Psoas muscle (tissue), 7 donors: ENCODE measurements at regions not wholly inside any gene's neighbourhood (a gene's known extent, or its start where the extent isn't known, plus 50 kb on each side); places are given as distances from the start of the nearest gene placed in this dataset.

Experiments used
- ATAC-seq, 4 donors: fragments of 200-7000 bp; cut with Tn5 transposase; one replicate each; pipeline ENCODE4 v1.9.1; 2020; ENCODE audit warnings: moderate library complexity in 3 of 4, mild to moderate bottlenecking in 2 of 4
- DNase-seq, 2 donors: peaks; one replicate each; pipeline ENCODE4 v3.0.0-alpha.2; 2020
- H3K27ac ChIP-seq: fragments of 200-600 bp; one replicate; pipeline ENCODE4 v1.8.0; 2022
- H3K27me3 ChIP-seq, 3 donors: fragments of 200-600 bp in 1 of 3; one replicate each; pipeline versions ENCODE4 v1.6.1 to v1.8.0; 2013 to 2022; ENCODE audit warnings: low read length in 2 of 3, mild to moderate bottlenecking in 2 of 3, moderate library complexity in 1 of 3; ENCODE audit not compliant: insufficient read depth in 3 of 3
- H3K36me3 ChIP-seq, 2 donors: fragments of 200-600 bp in 1 of 2; one replicate each; pipeline versions ENCODE4 v1.6.1 to v1.8.0; 2013 to 2022; ENCODE audit warnings: low read depth in 1 of 2, mild to moderate bottlenecking in 1 of 2, moderate library complexity in 1 of 2; ENCODE audit not compliant: insufficient read depth in 1 of 2
- H3K4me1 ChIP-seq: fragments of 200-600 bp; one replicate; pipeline ENCODE4 v1.8.0; 2022
- H3K4me3 ChIP-seq: fragments of 200-600 bp; one replicate; pipeline ENCODE4 v1.8.0; 2022; ENCODE audit warnings: mild to moderate bottlenecking
- H3K9me3 ChIP-seq: fragments of 200-600 bp; one replicate; pipeline ENCODE4 v1.8.0; 2022
- WGBS, 3 donors: extraction: QIAGEN DNeasy Blood & Tissue Kit; methylation state at CpG; one replicate each; pipeline versions ENCODE4 v1.1.6 to v1.1.7; 2013; 5-methylcytosine and 5-hydroxymethylcytosine counted together
- intact Hi-C, 2 donors: fragments of 100-400 bp; cut with DNase I; formaldehyde crosslinking; loops; one replicate each; pipeline versions ENCODE4 v1.11.0 to v1.14.2; 2022
- TF ChIP-seq, protein P1 (sequence below): fragments of 200-600 bp; IDR thresholded peaks from one replicate; pipeline ENCODE4 v1.8.0; 2022; ENCODE audit warnings: antibody characterized with exemption
- donor health status: healthy with polysubstance abuse.
- donor health status: DM: no; HTN: no; CAD: no; lungs with moderate emphysema.
- donor health status: Bipolar disorder and iron deficiency.
- donor health status: healthy.
- donor health status: DM: yes; HTN: yes; CAD: no.
- donor health status: DM: no; HTN: no; CAD: no.
- donor health status: DM: yes; HTN: yes; CAD: no.

DNA sequence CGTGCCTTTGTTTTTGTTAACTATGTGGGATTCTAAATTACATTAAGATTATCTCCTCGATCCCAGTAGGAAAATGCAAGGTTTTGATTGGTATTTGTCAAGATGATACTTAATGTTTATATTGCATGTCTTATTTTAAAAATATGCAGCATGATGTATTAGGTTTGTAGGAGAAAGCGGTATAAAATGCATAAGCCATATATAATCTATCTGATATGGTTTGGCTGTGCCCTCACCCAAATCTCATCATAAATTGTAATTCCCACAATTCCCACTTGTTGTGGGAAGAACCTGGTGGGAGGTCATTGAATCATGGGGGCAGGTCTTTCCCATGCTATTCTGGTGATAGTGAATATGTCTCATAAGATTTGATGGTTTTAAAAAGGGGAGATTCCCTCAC is 198.1 kb upstream of the NCAM2 start:
- H3K27ac ChIP-seq: no peak overlapping the region
- 70 to 74% (median 73%) methylated on average over 3 of the region's 3 CpGs for WGBS, 3 donors
- no peak overlapping the region for H3K4me3 ChIP-seq
- intact Hi-C loops: no loop called here
- no peak for ATAC-seq
- no peaks in the 10 kb centered on the region for H3K9me3 ChIP-seq
- TF ChIP-seq, protein P1, sequence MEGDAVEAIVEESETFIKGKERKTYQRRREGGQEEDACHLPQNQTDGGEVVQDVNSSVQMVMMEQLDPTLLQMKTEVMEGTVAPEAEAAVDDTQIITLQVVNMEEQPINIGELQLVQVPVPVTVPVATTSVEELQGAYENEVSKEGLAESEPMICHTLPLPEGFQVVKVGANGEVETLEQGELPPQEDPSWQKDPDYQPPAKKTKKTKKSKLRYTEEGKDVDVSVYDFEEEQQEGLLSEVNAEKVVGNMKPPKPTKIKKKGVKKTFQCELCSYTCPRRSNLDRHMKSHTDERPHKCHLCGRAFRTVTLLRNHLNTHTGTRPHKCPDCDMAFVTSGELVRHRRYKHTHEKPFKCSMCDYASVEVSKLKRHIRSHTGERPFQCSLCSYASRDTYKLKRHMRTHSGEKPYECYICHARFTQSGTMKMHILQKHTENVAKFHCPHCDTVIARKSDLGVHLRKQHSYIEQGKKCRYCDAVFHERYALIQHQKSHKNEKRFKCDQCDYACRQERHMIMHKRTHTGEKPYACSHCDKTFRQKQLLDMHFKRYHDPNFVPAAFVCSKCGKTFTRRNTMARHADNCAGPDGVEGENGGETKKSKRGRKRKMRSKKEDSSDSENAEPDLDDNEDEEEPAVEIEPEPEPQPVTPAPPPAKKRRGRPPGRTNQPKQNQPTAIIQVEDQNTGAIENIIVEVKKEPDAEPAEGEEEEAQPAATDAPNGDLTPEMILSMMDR: no peak
- no peak for DNase-seq
- no peaks in the 10 kb centered on the region for H3K27me3 ChIP-seq
- H3K4me1 ChIP-seq: no peaks in the 10 kb centered on the region
- no peaks in the 10 kb centered on the region for H3K36me3 ChIP-seq

DNA sequence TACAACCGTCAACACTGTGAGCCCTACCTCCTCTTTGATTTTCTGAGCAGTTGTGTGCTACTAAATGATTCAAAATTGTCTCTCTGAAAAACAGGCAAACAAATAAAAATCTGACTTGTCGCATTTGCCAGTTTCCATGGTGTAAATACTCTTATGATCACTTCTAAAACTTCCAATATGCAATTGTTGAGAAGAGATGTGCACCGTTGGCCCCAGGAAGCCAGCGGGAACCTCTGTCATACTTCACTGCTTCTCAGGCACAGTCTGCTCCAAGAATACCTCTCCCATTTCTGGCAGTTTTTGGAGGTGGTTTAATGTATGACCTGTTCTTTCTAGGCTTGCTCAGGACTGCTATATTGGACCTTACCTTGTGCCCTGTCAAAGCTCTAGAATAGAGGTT is 196.0 kb upstream of the NCAM2 start:
- Histone ChIP-seq H3K36me3 (no peaks in the 10 kb centered on the region), H3K4me1 (no peaks in the 10 kb centered on the region), H3K27me3 (no peaks in the 10 kb centered on the region), H3K27ac (no peak overlapping the region), H3K4me3 (no peak overlapping the region), H3K9me3 (no peaks in the 10 kb centered on the region)
- TF ChIP-seq, protein P1: no peak
- no peak for DNase-seq
- ATAC-seq: no peak
- 65 to 72% (median 65%) methylated on average over 4 of the region's 4 CpGs for WGBS, 3 donors
- intact Hi-C loops: no loop called here

DNA sequence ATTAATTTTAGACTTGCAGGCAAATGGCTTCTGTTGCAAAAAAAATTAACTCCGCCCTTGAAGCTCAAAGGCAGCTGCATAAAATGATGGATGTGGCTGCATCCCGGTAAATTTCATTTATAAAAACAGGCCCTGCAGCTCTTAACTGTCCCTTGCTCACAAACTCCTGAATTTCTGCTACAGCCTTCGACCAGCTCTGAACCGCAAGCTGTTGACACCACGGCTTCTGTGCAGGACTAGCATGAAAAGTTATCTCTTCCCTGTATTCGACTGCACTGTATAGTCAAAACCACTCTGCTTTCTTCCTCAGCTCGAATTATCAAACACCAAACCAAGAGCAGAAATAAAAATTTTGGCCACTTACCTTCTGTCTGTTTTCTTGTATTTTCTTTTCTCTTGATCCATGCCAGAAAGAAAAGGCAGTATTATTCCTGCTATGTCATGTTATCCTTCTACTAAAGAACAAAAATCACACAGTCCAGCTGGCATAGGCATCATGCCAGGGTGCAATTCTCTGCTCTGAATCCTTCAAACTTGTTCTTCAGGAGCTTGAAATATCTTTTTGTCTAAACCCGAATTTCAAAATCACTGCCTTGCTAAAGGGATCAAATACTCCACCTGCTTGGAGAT is 195.5 kb upstream of the NCAM2 start:
- H3K9me3 ChIP-seq: no peaks in the 10 kb centered on the region
- no peak for DNase-seq
- intact Hi-C loops: no loop called here

DNA sequence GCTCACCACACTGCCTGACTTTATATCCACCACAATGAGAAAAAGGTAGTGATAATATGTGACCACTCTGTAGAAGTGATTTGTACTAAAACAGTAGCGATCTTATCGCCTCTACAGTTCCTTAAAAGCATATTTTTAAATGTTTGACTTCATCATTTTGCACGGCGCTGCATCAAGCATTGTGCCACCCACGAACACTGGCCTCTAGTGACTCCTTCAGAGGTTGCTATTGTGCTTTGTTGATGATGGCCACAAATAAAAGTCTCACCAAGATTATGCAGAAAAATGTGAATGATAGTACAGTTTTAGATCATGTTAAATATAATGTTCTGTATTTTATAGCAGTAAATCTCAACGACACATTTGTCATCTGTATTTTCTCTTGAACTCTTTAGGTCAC is 186.5 kb upstream of the NCAM2 start:
- ATAC-seq (no peak), DNase-seq (no peak)
- Histone ChIP-seq H3K27me3 (no peaks in the 10 kb centered on the region), H3K36me3 (no peaks in the 10 kb centered on the region), H3K4me3 (no peak overlapping the region), H3K4me1 (no peaks in the 10 kb centered on the region), H3K27ac (no peak overlapping the region), H3K9me3 (no peaks in the 10 kb centered on the region)
- TF ChIP-seq, protein P1: no peak
- intact Hi-C loops: no loop called here
- WGBS, 3 donors: 83 to 90% (median 88%) methylated on average over 6 of the region's 6 CpGs

More for the DNA sequence above, 195.5 kb upstream of the NCAM2 start:
- H3K4me3 ChIP-seq: no peak overlapping the region
- ATAC-seq: no peak
- H3K27me3 ChIP-seq: no peaks in the 10 kb centered on the region
- TF ChIP-seq, protein P1: no peak
- WGBS, 3 donors: 21 to 35% (median 29%) methylated on average over 8 of the region's 8 CpGs
- no peak overlapping the region for H3K27ac ChIP-seq
- no peaks in the 10 kb centered on the region for H3K36me3 ChIP-seq
- H3K4me1 ChIP-seq: no peaks in the 10 kb centered on the region

DNA sequence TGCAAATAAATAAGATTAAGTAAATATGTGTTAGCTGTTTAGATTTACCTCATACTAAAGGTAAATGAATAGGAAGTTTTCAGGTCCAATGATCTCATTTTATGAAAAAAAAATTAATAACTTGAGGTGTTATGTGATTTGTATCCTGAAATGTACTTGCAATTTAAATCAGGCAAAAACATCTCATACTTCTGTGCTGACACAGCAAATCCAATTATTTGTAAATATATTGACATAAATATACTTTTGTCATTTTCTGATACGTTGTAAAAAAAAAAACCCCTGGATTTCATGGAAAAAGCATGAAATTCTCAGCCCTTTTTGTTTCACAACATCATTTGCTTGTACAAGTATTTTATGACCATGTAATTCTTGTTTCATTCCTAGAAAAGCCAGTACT is 184.1 kb upstream of the NCAM2 start:
- DNase-seq (no peak), ATAC-seq (no peak)
- intact Hi-C loops: no loop called here
- 20 to 48% (median 25%) methylated on average over 1 of the region's 1 CpG for WGBS, 3 donors
- Histone ChIP-seq H3K36me3 (no peaks in the 10 kb centered on the region), H3K4me3 (no peak overlapping the region), H3K27ac (no peak overlapping the region), H3K9me3 (no peaks in the 10 kb centered on the region), H3K4me1 (no peaks in the 10 kb centered on the region), H3K27me3 (no peaks in the 10 kb centered on the region)
- TF ChIP-seq, protein P1: no peak
